ENCODE measurements at regions not wholly inside any gene's neighbourhood (a gene's known extent, or its start where the extent isn't known, plus 50 kb on each side); places are given as distances from the start of the nearest gene placed in this dataset.
A peak's percentile ranks its signal among the peaks of the same experiment; 100 is the strongest.

- DNase-seq = no peak
Measured at GRCh38 chr5:166293892-166294291, 1997.6 kb upstream of the WWC1 start.

GRCh38 chr5:166302166-166302565 is 1989.3 kb upstream of the WWC1 start:
- no peak for DNase-seq

- no peak for DNase-seq
Measured at GRCh38 chr5:166317425-166317824, 1974.0 kb upstream of the WWC1 start.

GRCh38 chr5:166320920-166321480 is 1970.4 kb upstream of the WWC1 start:
- DNase-seq = no peak

GRCh38 chr5:166324372-166324771 is 1967.1 kb upstream of the WWC1 start:
- no peak for DNase-seq

- DNase-seq = no peak
Measured at GRCh38 chr5:166329149-166329800, 1962.2 kb upstream of the WWC1 start.

GRCh38 chr5:166330036-166330435 is 1961.4 kb upstream of the WWC1 start:
- no peak for DNase-seq

GRCh38 chr5:166331521-166331920 is 1959.9 kb upstream of the WWC1 start:
- DNase-seq = no peak

- DNase-seq = no peak
Measured at GRCh38 chr5:166338801-166339200, 1952.6 kb upstream of the WWC1 start.

- no peak for DNase-seq
Measured at GRCh38 chr5:166340039-166340438, 1951.4 kb upstream of the WWC1 start.

- DNase-seq = no peak
Measured at GRCh38 chr5:166341740-166342337, 1949.6 kb upstream of the WWC1 start.

GRCh38 chr5:166342402-166342801 is 1949.0 kb upstream of the WWC1 start:
- DNase-seq = no peak

- DNase-seq = no peak
Measured at GRCh38 chr5:166346726-166347374, 1944.6 kb upstream of the WWC1 start.

- DNase-seq = peak; percentile 76
Measured at GRCh38 chr5:166349046-166349445, 1942.4 kb upstream of the WWC1 start.

- DNase-seq = no peak
Measured at GRCh38 chr5:166353580-166353979, 1937.9 kb upstream of the WWC1 start.

- no peak for DNase-seq
Measured at GRCh38 chr5:166354332-166354731, 1937.1 kb upstream of the WWC1 start.

- no peak for DNase-seq
Measured at GRCh38 chr5:166356096-166356495, 1935.3 kb upstream of the WWC1 start.

GRCh38 chr5:166358127-166358830 is 1933.2 kb upstream of the WWC1 start:
- DNase-seq = no peak

GRCh38 chr5:166363087-166363760 is 1928.2 kb upstream of the WWC1 start:
- DNase-seq = no peak

- no peak for DNase-seq
Measured at GRCh38 chr5:166365164-166365563, 1926.3 kb upstream of the WWC1 start.

- no peak for DNase-seq
Measured at GRCh38 chr5:166367391-166367790, 1924.1 kb upstream of the WWC1 start.

GRCh38 chr5:166369346-166369745 is 1922.1 kb upstream of the WWC1 start:
- no peak for DNase-seq

- DNase-seq = no peak
Measured at GRCh38 chr5:166369807-166370206, 1921.6 kb upstream of the WWC1 start.

All from right hindlimb (tissue), 1 donor.